ENCODE measurements at regions not wholly inside any gene's neighbourhood (a gene's known extent, or its start where the extent isn't known, plus 50 kb on each side); places are given as distances from the start of the nearest gene placed in this dataset.
"Not testable (repeated sequence)": the region's sequence is repeated elsewhere in the genome, so short reads cannot be mapped to it uniquely, and the experiment has no call there.

DNA sequence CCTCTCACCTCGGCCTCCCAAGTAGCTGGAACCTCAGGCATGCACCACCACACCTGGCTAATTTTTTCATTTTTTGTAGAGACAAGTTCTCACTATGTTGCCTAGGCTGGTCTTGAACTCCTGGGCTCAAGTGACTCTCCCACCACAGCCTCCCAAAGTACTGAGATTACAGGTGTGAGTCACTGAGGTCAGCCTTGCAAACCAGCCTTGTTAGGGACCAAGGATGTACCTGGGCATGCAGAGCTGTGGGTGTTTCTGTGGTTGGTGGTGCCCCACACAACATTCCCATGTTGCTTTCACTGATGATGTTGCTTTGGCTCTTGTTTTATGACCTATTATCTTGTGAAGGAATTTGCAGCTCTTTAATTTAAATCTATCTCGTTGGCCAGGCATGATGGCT lies 54.8 kb downstream of the OTUD1 start:
- no peak for DNase-seq (ENCODE audit: low spot score)

DNA sequence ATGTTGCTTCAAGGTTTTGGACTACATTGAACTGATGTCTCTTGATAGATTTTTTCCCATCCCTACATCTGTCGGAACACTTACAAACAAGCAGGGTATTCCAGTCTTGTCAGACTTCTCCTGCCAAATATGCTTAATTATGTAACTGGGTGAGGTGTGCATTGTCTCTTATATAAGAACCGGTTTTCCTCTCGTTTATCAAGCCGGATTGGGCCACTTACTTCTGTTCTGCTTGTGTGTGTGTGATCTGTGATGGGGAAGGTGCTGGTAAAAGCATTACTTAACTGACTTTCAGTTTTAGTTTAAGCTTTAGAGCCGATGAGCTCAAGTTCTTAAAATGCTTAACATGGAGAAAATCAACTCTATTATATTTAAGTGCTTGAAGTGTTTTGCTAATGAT lies 57.9 kb downstream of the OTUD1 start:
- DNase-seq (ENCODE audit: low spot score) = no peak

DNA sequence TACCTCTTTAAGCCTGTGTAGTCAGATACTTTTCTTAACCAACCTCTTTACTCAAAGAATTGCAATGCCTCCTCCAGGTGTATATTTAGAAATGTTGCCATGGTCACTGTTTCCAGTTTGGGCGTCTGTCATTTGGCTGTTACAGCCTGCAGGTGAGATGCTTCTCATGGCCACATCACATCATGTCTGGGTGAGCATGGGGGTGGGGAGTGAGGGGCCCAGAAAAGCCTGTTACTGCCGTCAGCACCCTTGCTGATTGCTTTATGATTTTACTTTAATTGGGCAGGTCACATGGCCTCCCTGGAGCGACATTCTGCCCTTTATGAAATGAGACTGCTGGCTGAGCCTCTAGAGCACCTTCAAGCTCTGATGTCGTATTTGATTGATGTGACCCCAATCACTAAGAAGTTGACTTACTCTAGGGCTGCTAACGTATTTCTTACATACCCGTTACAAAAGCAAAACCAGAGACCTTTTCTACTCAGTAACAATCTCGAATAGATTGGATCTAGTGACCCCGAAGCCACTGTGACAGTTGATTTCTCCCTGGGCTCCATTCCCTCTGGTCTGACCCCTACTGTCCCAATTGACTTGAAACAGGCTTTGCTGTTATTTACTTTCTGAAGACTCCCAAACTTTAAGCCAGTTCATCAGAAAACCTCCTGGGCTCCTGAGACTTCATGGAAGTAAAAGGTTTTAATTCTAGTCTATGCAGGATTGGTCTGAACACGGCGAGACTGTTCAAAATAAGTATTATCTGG lies 60.7 kb downstream of the OTUD1 start:
- no peak for DNase-seq (ENCODE audit: low spot score)

DNA sequence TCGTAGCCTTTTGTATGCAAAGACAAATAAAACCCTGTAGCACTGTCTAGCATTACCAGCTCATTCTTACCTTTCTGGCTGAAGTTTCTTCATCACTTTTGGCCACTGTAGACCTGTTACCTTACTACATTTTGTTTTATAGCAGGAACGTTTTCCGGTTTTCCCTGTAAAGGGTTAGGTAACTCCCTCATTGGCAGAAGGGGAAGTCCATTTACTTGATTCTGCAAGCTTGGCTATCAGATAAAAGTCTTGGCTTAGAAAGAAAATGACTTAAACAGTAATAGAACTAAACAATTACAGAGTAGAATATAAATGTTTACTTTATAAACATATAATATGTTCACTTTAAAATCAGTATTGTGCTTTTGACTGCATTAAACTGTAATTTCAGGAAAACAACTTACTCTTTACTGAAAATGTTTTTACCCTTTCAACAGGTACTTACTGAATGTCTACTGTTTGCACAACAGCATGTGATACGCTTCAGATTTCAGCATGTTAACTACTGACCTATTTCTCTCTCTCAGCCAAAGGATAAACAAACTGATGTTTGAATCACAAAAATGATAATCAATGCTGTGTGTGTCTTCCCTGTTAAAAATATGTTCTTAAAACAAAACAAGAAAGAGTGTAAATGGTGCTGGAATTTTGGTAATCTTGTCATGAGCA lies 67.1 kb downstream of the OTUD1 start:
- no peak for DNase-seq (ENCODE audit: low spot score)

DNA sequence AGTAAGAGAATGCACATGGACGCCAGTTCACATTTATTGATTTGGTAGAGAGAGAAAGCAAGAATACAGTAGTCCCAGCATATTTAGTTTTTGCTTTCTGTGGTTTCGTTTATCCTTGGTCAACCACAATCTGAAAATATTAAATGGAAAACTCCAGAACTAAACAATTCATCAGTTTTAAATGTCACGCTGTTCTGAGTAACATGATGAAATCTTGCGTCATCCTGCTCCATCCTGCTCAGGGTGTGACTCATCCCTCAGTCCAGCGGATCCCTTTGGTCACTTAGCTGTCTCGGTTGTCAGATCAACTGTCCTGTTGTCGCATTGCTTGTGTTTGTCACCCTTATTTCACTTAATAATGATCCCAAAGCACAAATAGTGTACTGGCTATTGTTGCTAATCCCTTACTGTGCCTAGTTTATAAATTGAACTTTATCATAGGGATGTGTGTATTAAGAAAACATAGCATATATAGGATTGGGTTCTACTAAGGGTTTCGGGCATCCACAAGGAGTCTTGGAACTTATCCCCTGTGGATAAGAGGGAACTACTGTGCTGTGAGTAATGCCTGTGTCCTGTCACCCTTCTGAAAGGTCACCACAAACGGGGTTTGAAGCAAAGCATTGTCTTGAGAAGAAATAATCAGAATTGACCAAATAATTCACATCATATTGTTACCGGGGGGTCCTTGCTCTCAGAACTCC lies 73.6 kb downstream of the OTUD1 start:
- peak; percentile 54 for DNase-seq (ENCODE audit: low spot score)

DNA sequence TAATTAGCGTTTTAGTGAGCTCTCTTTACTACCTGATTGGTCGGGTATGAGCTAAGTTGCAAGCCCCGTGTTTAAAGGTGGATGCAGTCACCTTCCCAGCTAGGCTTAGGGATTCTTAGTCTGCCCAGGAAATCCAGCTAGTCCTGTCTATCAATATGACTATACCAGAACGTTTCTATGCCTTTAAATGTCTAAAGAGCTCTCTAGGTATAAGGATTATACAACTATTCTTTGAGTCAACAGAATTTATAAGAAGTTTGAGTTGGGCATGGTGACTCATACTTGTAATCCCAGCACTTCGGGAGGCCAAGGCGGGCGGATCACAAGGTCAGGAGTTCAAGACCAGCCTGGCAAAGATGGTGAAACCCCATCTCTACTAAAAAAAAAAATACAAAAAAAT lies 74.7 kb downstream of the OTUD1 start:
- not testable (repeated sequence) for DNase-seq (ENCODE audit: low spot score)

DNA sequence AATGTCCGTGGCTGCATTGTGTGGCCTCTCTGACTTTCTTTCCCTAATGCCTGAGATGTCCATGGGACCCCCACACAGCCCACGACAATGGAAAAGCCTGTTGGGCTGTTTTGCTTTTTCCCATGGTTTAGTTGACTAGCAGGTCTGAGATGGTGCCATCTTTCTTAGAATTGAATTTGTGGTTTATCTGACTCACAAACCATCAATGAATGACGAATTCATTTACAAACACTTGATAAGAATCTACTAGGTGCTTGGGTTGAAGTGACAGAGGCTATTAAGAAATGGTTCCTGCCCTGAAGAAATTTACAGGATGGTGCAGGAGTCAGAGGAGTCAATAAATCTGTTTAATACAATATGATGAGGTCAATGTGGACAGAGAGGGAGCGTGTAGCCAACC lies 75.4 kb downstream of the OTUD1 start:
- no peak for DNase-seq (ENCODE audit: low spot score)

DNA sequence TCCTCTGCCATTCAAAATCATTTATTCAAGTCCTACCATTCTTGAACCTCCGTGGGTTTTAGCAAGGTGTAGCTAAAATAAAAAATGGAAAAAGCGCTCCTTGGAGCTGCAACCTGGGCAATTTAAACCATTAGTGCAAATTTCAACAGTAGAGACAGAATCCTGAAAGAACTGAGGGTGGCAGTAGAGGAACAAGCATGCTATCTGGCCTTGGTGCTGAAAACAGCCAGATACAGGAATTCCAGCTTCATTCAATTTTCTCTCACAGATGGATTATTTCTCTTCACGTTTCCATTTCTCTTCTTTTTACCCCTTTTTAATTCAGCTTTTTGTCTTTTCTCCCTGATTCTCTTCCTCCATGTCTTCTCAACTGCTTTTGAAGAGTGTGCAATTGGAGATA lies 77.7 kb downstream of the OTUD1 start:
- no peak for DNase-seq (ENCODE audit: low spot score)

DNA sequence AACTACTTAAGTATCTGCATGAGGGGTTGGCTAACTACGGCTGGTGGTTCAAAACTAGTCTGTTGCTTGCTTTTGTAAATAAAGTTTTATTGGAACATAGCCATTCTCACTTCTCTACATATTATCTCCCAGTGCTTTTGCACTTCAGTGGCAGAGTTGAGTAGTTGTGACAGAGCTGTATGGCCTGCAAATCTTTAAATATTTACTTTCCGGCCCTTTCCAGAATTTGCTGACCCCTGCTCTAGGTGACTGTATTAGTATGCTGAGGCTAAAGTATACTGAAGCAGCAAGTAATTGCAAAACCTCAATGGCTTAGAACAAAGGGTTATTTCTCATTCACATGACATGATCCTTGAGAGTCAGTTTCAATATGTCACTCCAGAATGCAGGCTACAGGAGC lies 78.3 kb downstream of the OTUD1 start:
- DNase-seq (ENCODE audit: low spot score) = no peak

DNA sequence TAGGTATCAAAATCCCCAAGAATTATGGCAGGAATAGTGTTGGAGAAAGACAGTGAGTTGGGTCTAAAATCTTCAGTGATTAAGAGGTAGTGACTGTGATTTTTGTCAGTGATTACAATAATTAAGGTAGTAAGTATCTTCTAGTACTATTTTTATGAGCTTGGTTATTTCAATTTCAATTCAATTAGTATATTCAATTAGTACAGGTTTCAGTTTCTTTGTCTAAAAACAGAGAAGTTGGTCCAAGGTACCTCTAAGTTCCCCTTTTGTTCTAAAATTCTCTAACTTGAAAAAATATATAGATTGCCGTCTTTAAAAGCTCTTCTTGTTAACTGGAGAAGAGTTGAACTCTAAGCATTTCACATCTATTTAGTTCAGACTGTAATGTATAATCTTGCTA lies 82.9 kb downstream of the OTUD1 start:
- DNase-seq (ENCODE audit: low spot score) = no peak

DNA sequence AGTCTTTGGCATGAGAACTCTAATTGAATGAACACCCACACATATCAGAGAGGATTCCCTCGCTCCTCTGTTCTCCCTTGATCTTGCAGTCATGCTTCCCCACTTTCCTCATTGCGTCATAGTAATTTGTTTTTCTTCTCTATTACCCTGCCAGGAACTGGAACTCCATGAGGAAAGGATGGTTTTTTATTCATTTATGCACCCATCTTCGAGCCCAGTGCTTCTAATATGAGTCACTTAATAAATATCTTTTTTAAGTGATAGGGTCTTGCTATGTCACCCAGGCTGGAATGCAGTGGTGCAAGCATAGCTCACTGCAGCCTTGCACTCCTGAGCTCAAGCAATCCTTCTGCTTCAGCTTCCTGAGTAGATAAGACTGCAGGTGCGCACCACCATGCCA lies 83.5 kb downstream of the OTUD1 start:
- DNase-seq (ENCODE audit: low spot score) = no peak

DNA sequence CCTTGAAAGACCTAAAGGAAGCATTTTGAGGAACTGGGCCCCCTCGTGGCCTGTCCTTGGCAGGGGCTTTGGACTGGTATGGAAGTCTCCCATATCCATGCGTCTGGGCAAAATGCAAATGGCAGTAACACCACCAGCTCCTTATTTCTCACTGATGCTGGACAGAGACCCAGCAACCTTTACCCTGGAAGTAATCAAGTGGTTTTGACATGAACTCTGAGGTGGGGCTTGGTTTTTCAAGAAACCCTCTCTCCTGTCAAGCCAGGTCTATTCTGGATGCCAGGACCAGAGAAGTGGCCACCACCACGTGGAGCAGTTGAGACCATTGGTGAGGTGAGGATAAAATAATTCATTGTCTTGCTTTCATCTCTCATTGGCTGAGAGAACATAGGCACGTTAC lies 84.4 kb downstream of the OTUD1 start:
- no peak for DNase-seq (ENCODE audit: low spot score)

DNA sequence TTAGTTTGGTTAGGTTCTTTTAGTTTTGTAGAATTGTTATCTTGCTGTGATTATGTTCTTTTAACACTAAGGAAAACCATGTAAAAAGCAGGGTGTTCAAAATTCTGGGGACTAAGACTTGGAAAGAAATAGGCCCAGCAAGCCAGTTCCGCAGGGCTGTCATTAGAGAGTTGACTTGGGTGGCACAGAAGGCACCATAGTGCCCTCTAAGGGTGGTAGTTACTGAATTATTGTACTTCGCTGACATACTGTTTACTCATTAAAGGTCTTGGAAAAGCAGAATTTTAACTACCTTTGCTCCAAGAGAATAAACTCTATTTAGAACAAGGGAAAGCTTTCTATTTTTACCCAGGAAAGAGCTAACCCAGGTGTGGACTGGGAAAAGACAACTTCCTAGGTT lies 86.5 kb downstream of the OTUD1 start:
- peak; percentile 22 for DNase-seq (ENCODE audit: low spot score)

DNA sequence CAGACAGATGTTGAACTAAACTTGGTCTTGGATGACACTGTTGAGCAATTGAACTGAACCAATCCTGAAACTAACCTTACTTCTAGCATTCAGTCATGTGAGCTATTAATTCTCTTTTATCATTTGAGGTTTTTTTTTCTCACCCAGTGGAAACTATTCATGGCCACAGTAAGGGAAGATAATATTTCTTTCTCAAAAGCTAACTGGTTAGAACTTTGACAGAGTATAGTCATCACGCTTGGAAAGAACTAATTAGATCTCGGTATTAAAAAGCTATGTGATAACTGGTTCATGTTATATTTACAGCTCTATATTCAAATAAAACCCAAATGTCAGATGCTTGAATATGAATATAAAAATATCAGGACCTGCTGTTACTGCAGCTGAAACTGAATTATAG lies 89.5 kb downstream of the OTUD1 start:
- DNase-seq (ENCODE audit: low spot score) = no peak

DNA sequence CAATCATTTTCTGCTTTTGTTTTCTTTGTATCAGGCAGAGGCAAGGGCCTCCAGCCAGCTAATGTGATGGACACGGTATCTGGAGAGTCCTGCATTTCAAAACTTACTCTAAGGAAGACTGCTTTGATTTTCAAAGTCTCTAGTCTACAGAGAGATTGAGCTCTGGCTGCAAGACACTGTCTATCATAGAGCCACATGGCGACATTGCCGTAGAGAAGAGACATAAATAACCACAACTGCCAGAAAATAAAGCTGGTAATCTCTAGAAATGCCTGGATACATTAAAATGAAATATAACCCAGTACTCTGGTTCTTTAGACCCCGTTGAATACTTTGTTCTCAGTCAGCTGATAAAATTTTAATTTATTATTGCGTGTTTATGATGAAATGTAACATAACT lies 90.8 kb downstream of the OTUD1 start:
- DNase-seq (ENCODE audit: low spot score) = no peak

DNA sequence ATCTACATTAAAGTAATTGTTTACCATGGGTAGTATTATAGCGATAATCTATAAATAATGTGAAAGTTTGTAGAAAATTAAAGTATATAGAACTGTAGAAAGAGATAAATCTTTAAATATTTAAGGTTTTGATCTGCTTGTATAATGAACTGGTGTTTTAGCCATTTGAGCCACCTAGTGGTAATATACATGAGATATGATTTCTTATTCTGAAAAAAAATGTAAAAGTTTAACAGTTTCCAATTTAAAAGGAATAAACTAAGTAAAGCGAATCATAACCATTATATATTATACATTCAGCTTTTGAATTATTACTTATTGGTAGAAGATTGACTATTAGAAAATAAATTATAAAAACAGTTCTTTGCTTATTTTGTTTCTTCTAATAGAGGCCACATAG lies 91.2 kb downstream of the OTUD1 start:
- DNase-seq (ENCODE audit: low spot score) = peak; percentile 15

DNA sequence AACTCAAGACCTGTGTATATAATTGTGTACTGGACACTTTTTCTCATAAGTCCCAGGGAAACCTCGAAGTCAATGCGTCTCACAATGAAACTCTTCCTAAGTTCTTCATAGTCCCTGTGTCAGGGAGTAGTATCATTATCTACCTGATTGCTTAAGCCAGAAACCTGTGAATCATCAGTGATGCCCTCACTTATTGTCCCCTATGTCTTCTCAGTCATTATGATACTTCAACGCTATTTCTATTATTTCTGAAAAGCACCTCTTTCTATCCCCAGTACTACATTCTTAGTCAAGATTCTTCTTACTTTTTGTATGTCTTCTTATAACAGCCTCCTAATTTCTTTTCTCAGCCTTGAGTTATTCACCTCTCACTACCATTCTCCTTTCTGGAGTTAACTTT lies 94.3 kb downstream of the OTUD1 start:
- no peak for DNase-seq (ENCODE audit: low spot score)

DNA sequence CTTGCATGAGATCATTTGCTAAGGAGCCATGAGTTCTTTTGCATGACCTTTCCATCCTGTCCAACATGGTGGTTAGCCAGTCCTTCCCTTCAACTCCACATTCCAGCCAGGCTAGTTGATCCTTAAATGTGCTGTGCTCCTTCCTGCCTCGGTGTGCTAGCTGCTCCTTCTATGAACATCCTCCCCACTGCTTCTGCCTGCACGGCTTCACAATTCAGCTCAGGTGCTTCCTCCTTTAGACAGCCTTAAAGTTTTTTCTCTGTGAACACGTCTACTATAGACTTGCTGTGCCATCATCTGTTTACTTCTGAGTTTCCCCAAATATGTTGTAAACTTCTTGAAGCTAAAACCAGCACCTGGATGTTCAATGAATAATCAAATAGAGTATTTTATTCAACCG lies 95.5 kb downstream of the OTUD1 start:
- DNase-seq (ENCODE audit: low spot score) = no peak

DNA sequence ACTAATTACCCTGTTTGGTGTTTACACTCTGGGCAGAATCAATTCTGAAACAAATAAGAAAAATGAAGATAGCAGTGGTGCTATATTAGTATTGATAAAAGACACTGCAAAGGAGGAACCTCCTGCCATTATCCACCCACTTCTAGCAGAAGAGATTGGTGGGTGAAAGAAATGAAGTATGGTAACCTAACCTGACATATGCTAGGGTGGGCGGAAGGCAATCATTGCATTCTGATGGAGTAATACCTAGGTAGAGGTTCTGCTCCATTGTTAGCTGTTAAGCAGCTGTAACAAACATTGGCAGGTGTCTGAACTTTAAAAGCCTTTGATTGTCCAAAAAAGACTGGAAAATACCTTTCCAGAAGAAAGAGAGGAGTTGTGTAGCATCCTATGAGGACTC lies 95.9 kb downstream of the OTUD1 start:
- no peak for DNase-seq (ENCODE audit: low spot score)

DNA sequence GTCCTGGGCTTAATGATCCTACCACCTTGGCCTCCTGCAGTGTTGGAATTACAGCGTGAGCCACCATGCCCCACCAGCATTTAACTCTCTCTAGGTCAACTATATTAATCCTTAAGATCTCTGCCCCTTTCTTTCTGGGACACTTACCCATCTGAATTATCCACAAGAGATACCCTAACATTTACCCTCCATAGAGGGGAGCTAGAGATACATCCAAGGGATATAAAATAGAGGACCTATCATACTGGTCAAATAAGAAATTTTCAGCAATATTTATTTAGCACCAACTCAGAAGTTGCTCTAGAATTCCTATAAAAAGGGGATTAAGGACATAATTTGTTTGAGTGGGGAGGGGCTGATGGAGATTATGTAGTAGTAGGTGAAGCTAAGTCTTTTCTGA lies 96.5 kb downstream of the OTUD1 start:
- no peak for DNase-seq (ENCODE audit: low spot score)

DNA sequence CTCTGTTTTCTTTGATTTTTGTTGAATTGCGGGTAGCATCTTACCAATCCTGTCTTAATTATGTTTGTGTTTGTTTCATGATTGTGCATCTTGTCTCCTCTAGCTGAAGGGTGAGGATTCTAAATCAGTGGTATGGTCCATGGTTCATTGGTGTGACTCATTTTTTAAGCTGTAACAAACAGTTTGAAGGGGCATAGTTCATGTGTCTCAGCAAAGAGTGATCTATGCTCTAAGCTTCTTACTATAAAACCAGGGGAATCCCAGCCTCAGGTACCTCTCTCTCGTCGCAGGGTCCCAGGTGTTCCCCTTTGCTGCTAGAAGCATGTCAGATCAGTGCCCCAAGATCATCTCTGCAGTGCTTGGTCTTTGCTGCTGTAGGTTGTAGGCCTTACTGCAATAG lies 100.1 kb downstream of the OTUD1 start:
- no peak for DNase-seq (ENCODE audit: low spot score)

DNA sequence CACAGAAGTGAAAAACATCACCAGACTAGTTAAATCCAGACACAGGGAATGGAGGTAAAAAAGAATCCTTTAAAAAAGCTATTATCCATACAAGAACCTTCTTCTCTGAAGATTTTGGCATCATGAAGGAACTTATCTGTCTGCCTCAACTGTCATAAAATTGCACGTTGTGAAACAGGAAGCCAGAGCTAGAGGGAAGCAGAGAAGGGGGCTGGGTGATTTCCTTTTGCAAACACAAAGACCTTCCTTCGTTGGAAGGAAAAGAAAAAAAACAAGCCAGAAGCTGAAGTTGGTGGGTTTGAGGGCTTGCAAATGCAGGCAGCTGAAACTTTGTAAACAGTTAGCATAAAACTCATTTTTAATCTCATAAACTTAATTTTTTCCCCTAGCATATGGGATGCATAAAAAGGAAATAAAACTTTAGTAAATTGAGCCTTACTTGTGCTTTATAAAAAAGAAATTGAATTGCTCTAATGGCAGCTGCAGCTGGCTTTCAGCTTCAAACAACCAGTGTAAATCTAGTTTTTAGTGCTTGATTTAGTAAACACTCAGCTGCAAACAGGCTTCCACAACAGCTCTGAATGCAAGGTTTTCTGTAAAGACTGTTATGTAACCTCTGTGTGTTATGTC lies 101.6 kb downstream of the OTUD1 start:
- no peak for DNase-seq (ENCODE audit: low spot score)
